Embryonic facial prominence (tissue), 1 donor: ENCODE measurements at regions not wholly inside any gene's neighbourhood (a gene's known extent, or its start where the extent isn't known, plus 50 kb on each side); places are given as distances from the start of the nearest gene placed in this dataset.
"Not testable (repeated sequence)": the region's sequence is repeated elsewhere in the genome, so short reads cannot be mapped to it uniquely, and the experiment has no call there.

Source experiments
- DNase-seq: peaks from one replicate; pipeline ENCODE4 v3.0.0-alpha.2; 2016; ENCODE audit errors: extremely low spot score

DNA sequence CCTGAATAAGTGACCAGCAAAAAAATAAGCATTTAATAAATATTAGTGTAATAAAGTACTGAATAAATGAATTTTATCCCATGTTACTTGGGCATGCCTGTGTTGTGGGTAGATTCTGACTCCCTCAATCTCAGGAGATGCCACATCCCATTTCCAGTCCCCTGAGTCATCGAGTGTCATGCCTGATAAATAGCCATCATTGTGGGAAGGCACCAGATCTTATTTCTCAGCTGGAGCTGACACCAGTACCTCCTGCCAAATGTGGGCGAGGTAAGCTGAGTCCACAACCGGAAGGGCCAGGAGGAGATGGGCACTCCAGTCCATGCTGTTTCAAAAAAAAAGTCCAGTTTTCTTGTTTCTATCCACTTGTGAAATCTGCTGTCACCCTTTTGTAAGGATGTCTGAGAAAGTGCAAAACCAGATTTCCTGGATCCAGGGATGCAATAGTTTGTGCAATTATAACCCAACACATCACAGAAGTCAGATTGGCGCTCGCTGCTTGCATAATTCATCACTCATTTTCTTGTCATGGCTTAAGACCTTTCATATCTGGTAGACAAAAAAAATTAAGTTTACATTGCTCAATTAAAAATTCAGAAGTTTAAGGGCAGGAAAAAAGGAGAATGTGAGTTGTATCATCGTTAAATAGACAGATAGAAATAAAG is 311.6 kb downstream of the MIAT start:
- no peak for DNase-seq

DNA sequence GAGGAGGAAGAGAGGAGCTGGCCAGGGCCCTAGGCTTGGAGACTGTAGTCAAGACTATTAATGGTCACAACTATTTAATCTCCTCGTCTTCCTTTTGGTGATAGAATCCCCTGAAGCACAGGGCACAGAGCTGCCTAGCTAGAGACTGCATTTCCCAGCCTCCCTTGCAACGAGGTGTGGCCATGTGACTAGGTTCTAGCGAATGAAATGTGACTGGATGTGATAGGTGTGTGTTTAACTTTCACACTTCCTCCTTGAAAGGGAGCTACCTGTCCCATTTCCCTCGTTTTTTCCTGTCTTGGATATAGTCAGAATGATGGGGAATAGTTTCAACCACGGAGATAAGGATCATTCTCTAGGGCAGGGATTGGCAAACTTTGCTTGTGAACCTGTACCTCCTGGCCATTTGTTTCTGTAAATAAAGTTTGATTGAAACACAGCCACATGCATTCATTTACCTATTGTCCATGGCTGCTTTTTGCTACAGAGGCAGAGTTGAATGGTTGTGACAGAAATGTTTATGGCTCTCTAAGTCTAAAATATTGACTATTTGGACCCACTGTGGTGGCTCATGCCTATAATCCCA is 313.5 kb downstream of the MIAT start:
- no peak for DNase-seq

DNA sequence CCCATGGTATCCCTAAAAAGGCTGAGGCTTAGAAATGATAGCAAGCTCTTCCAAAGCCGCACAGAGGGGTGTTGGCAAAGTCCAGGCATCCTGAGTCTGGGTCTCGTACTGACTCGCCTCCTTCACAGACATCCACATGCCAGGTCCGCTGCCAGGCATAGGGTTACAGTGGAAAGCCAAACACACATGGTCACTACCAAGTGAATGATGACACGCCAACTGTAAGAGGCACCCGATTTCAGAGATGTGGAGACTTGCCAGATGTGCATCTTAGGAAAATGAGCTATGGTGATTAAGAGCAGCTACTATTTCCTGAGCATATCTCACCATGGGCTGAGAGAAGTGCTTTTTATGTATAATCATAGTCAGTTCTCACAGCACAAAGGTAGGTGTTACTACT is 314.9 kb downstream of the MIAT start:
- no peak for DNase-seq

DNA sequence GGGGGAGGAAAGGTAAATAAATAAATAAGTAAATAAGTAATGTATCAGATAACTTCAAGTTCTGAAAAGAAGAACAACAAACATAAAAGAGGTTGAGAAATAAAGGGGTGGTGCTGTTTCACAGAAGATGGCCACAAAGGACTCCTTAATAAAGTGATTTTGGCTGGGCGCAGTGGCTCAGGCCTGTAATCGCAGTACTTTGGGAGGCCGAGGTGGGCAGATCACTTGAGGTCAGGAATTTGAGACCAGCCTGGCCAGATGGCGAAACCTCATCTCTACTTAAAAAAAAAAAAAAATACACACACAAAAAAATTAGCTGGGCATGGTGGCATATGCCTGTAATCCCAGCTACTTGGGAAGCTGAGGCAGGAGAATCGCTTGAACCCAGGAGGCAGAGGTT is 315.5 kb downstream of the MIAT start:
- DNase-seq = not testable (repeated sequence)

DNA sequence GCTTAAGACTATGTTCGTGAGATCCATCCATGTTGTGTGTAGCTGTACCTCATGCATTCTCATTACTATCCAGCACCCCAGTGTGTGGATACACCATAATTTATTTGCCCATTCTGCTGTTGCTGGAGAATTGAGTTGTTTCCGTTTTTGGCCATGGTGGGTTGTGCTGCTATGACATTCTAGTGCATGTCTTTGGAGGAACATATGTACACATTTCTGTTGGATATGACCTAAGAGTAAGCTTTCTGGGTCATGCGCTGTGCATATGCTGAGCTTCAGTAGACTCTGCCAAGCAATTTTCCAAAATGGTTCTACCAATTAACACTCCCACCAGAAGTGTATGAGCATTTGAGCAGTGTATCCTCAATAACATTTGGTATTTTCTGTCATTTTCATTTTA is 316.6 kb downstream of the MIAT start:
- no peak for DNase-seq

DNA sequence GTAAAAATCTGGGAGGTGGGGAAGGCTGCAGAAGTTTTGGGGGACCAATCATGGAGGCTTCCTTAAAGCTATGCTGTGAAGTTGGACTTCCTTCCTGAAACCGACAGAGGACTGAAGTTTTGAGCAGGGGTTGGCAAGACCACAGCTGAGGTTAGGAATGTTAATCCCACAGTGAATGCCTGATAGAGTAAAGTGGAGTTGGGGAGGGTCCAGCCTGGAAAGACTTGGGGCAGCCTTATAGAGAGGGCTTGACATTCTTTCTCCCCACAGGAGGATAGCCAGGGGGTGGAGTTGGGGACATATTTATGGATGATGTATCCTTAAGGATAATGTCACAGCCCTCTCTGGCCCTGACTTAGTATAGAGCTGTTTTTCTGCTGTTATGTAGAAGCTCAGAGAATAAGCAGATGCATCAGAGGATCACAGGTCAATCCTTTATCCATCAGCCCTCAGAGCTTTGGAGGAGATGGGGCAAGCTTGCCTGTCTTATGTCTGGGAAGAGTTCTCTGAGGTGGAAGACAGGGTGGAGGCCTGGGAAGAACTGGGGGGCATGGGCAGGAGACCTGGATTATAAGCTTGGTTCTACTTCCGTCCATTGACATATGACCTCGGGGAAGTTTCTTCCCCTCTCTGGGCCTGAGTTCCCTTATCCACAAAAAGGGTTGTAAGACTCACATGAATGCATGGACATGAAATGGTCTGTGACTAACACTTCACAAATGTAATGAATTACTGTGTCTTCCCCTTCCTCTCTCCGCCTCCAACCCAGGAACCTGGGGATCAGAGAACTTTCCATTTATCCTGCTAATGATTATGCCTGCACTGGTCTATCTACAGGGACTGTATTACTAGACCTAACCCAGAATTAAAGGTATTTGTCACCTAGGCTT is 317.8 kb downstream of the MIAT start:
- DNase-seq = no peak

DNA sequence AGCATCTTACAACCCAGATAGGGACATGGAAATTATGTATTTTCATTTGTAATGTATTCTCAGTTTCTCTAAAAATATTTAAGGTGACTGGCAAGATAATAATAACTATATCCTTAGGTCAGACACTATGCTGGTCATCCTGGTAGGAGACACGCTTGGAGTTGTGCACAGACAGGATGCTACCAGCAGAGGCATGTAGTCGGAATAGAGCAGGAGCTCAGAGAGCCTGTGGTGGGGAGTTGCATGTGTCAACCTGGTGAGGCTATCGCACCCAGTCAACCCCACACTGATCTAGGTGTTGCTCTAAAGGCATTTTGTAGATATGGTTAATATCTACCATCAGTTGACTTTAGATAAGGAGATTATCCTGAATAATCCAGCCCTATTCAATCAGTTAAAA is 318.5 kb downstream of the MIAT start:
- no peak for DNase-seq

DNA sequence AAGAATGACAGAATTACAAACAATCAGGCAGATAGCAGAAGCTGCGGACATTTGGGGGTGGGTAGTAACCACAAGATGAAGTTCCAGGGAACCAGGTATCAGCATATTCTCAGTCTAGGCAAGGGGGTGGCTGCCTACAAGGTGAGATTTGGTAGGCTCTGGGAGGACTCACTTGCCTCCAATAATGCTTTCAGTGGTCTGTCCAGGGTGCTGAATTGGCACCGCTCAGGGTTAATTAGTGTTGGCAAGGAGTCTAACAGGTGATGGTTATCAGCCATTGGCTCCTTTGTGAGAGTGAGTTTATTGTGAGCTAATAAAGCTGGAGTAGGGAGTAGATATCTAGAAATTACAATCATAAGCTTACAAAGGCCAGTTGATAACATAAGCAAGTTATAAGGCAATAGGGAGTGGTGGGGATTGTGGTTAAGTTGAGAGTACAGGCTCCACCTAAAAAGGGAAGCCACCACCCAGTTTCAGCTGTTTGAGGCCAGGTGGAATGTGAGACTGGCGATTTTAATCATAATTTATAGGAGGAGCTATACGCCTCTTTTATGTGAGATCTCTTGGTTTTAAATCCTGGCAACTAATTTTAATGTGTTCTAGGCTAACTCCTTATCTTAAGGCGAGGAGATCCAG is 320.5 kb downstream of the MIAT start:
- no peak for DNase-seq

DNA sequence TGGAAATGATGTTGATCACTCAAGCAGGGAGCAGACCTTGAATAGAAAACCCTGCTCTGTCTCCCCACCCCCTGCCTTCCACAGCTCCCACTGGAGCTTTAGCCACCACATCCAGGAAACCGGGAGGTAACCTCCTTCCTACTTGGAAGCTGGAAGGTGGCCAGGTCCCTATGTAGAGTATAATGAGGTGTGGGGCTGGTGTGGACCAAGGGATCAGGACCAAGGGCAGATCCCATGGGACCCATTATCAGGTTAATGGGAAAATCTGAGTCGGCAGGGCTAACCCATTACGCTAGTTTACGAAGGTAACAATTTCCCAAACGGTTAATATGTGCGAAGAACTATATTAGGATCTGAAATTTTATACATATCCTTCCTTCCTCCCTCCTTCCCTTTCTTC is 321.9 kb downstream of the MIAT start:
- DNase-seq = no peak

DNA sequence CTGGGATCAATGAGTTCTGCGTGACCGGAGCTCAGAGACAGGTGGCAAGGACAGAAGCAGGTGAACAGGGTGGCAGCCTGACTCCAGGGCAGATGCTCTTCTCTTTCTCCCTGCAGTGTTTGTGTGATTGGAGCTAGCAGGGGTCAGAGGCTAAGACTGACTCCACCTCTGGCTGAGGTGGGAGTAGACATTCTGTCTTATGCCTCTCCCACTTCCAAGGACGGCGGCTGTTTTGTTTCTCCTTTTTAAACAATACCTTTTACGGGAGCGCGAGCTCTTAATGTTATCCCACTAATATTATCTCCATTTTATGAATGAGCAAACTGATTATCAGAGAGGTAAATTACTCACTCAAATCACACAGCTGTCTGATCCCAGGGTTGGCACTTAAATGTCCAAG is 323.7 kb downstream of the MIAT start:
- DNase-seq = no peak

DNA sequence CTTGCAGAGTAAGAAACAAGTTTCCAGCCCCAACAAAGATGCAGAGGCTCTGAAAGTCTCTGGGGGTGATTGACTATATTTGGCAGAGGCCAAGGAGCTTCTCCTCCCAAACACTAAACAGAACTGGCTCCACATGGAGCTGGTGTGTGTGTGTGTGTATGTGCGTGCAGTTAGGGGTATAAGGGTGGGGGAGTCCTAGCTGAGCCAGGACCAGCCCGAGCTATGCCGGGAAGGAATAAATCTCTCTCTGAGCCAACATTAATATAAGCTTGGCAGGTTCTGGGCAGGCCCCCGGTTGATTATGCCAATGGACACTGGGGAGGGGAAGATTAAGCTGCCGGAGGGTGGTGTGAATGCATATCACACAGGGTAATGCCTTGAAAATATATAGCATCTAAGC is 324.2 kb downstream of the MIAT start:
- no peak for DNase-seq

DNA sequence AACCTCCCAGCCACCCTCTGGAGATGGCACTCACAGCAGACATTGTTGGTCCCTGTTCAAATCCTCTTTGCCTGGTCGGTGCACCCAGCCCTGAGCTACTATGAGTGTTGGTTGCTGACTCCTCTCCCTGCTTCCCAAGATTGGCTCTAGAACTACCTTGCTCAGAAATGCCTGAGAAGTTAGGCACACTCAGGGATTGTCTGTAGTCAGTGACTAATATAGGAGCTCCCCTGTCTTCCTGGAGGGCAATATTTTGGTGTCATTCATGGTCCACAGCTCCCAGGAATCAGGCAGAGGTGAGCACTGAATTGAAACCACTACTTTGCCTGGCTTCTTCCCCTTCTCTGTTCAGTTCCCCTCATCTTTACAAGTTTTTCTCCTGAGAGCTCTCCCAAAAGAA is 325.9 kb downstream of the MIAT start:
- DNase-seq = no peak

DNA sequence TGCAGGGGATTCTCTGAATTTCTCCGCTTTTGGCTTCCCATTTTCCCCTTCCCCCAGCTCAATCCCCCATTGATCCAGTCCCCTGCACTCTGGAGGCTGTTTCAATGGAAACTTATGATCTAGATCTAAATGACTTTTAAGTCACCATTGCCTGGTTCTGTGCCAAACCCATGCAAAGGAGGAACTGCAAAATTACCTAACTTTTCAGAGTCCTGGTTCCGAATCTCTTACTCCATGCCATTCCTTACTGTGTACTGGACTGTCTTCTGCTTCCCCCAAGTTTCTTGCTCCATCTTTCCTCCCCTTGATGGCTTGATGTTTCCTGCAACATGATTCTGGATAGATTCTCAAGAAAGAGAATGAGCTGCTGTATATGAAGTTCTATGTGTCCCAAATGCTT is 327.8 kb downstream of the MIAT start:
- no peak for DNase-seq

DNA sequence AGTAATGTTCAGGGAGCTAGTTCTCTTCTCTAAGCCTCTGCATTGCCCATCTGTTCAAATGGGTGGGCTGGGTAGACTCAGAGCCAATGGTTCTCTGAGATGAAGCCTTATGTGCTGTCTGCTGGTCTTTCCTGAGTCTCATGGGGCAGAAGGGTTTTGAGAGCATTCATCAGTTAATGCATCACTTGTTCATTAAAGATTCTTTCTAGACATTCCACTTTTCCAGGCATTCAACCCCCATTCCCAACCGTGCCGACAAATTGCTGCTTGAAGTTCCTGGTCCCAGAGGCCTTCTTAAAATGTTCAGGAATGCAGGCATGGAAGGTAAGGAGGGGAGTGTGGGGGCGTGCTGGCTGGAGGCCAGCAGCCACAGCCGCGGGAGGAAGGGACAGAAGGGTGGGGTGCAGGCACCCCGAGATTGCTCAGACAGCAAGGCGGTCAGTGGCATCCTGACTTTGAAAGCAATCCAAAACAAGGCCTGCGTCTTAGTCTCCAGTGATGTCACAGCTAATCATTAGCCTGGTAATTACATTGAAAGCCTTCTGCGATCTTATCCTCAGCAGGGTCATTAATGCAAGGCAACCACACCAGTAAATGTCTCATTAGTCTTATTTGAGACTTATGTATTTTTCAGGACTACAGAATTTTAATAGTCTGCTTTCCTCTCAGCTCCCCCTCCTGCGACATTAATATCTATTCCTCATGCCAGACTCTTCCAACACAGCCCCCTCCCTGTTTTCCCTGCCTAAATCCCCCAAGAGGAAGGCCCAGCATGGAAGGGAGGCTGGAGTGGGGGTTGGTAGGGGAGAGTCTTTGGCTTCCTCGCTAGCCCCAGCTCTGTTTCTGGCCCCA is 328.8 kb downstream of the MIAT start:
- peak; percentile 38 for DNase-seq

DNA sequence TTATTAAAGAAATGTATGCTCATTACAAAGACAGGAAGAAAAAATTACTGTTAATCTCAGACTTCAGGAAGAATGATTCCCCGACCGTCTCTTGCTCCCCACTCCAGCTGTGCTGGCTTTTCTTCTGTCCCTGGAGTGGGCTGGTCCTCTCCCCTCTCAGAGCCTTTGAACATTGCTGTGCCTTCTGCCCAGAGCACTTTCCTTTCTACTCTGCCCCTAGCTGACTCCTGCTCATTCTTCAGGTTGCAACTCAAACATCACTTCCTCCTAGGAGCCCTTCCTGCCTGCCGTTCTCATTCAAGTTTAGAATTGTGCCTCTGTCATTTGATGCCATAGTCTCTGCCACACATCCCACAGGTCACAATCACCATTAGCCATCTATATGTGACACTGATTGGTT is 329.5 kb downstream of the MIAT start:
- no peak for DNase-seq

DNA sequence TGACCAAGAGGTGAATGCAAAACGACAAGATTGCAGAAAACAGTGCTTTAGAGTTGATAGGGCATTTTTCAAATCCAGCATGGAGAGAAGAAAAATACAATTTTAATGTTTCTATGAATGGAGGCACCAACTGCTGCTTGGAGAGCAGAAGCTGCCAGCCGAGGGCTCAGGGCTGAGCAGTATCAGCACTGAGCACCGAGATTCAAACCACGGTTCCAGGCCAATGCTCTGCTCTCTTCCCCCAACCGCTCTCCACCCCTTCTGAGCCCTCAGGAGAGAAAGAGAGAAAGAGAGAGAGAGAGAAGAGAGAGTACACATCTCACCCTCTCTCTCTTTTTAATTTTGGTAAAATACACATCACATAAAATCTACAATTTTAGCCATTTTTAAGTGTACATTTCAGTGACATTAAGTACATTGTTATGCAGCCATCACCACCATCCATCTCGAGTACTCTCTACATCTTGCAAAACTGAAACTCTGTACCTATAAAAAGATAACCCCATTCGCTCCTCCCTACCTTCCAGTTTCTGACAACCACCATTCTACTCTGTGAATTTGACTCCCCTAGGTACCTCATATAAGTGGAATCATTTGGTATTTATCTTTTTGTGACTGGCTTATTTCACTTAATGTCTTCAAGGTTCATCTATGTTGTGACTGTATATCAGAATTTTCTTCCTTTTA is 333.3 kb downstream of the MIAT start:
- no peak for DNase-seq

DNA sequence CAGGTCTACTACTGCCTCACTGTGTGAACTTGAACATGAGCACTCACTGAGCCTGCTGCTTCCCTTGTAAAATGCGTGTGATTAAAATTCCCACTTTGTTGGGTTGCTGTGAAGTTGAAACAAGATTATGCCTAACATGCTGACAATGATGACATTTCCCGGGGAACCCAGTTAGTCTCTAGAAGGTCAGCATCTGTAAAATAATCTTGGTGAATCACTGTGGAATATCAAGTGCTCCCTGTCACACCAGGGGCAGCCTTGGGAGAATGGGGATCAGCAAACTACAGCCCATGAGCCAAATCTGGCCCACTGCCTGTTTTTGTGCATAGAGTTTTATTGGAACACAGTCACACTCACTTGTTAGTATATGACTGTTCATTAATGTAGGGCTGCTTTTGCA is 335.2 kb downstream of the MIAT start:
- no peak for DNase-seq

DNA sequence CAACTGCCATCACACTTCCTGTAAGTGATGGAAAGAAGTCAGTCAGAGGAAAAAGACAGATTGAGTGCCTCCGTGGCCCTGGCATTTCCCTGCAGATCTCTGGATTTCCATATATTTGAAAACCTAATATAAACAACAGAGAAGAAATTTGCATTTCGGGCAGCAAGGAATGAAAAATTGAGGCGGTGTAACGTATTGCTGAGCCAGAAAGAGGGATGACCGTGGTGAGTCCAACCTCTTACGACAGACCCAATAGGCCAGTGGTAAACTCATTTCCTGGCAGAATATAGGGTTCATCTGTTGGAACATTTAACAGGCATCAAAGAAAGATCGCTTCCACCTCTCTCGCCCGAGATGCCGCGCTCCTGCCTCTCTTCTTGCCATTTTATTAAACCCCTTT is 336.5 kb downstream of the MIAT start:
- no peak for DNase-seq

DNA sequence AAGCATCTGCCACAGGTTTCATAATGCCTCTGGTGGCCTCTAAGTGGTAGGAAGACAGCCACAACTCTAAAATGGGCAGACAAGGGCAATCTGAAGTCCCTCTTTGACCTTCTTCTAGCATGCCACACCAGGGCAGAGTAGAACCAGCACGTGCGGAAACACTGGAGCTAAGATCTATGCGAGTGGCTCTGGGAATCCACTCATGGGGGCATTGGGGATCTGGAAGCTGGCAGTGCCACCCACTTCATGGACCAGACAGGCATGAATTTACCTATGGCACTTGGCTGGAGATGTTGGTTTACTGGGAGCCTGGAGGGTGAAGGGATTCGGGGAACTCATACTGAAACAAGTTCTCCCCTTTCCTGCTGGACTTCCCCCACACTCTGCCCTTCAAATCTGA is 337.4 kb downstream of the MIAT start:
- no peak for DNase-seq

DNA sequence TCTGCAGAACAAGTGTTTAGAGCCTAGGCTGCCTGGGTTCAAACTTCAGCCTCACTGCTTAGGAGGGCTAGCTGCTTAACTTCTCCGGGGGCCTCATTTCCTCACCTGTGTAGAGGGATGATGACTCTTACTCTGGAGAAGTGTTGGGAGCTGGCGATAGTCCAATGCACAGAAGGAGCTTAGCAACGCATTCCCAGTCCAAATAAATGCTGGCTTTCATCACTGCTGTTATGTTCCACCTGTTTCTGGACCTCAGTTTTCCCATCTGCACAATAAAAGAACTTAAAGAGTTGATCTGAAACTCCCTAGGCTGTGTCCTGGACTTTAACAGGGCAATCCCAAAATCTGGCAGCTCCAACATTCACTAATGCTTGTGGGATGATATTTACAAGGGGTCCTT is 337.8 kb downstream of the MIAT start:
- no peak for DNase-seq

DNA sequence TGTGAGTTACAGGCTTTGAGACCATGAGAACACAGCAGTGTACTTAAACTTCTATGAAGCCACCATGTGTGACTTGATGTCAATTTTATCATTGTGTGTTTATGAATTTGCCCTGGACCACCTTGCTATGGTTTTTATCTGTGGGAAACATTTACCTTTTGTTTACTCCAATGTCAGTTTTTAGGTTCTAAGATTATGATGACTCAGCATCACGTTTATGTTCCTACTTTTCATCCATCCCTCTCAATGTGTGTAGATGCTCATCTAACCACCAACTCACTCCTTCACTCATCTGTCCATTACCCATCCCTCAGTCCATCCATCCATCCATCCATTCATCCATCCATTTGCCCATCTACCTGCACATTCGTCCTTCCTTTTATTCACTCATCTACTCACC is 338.8 kb downstream of the MIAT start:
- no peak for DNase-seq
